B cell (primary cell): ENCODE measurements at regions not wholly inside any gene's neighbourhood (a gene's known extent, or its start where the extent isn't known, plus 50 kb on each side); places are given as distances from the start of the nearest gene placed in this dataset.

Experiments
- ATAC-seq: fragments of 200-7000 bp; cut with Tn5 transposase; one replicate; pipeline ENCODE4 v1.10.0; 2021; ENCODE audit warnings: low read depth, mild to moderate bottlenecking, moderate number of reproducible peaks, moderate library complexity
- CTCF ChIA-PET: fragments of 350-600 bp; sonication (Branson Sonifier 250); formaldehyde crosslinking; loops from one replicate; lab custom pipeline; 2021; ENCODE audit warnings: antibody characterized with exemption, inconsistent platforms; lab: Charles Lee
- POLR2A ChIA-PET: fragments of 350-600 bp; sonication (Branson Sonifier 250); formaldehyde crosslinking; loops from one replicate; lab custom pipeline; 2021; ENCODE audit warnings: antibody characterized with exemption; lab: Charles Lee
- DNase-seq: peaks from one replicate; pipeline ENCODE4 v3.0.0; 2013
- H2AFZ ChIP-seq: 2 replicates; pipeline ENCODE4 v1.6.1; 2012; ENCODE audit warnings: mild to moderate bottlenecking, low read depth, low read length; ENCODE audit not compliant: insufficient read depth, poor library complexity, severe bottlenecking
- H3K27ac ChIP-seq, 2 donors: 1 replicate in 1 of 2; 2 replicates in 1 of 2; pipeline ENCODE4 v1.5.1; 2012 to 2013; ENCODE audit warnings: low read length in 2 of 2, mild to moderate bottlenecking in 2 of 2, moderate library complexity in 1 of 2
- H3K27me3 ChIP-seq, 4 experiments: fragments of 200-600 bp in 1 of 4; sonication (generic) in 1 of 4; replicated peaks in 1 of 4; 1 replicate in 2 of 4; 2 replicates in 2 of 4; pipeline versions ENCODE4 v1.6.1 to v1.7.0; 2013 to 2016; ENCODE audit warnings: low read length in 3 of 4, mild to moderate bottlenecking in 2 of 4, mixed read lengths in 1 of 4, moderate library complexity in 1 of 4; ENCODE audit not compliant: insufficient read depth in 4 of 4, control insufficient read depth in 3 of 4; ENCODE audit errors: control extremely low read depth in 1 of 4
- H3K36me3 ChIP-seq, 2 experiments: replicated peaks in 1 of 2; 1 replicate in 1 of 2; 2 replicates in 1 of 2; pipeline versions ENCODE4 v1.6.1 to v1.7.1; 2013; ENCODE audit warnings: low read length in 1 of 2; ENCODE audit not compliant: insufficient read depth in 2 of 2, control insufficient read depth in 1 of 2; ENCODE audit errors: control extremely low read depth in 1 of 2, extremely low read depth in 1 of 2
- H3K4me1 ChIP-seq, 2 donors: fragments of 200-600 bp in 1 of 2; sonication (generic) in 1 of 2; 1 replicate in 1 of 2; 2 replicates in 1 of 2; pipeline versions ENCODE4 v1.5.1 to v1.6.1; 2013 to 2017; ENCODE audit warnings: low read length in 2 of 2; ENCODE audit not compliant: control insufficient read depth in 2 of 2, insufficient read depth in 2 of 2
- H3K4me2 ChIP-seq: replicated peaks from 2 replicates; pipeline ENCODE3; 2012; ENCODE audit warnings: mild to moderate bottlenecking, low read depth, low read length; ENCODE audit not compliant: poor library complexity, severe bottlenecking
- H3K4me3 ChIP-seq, 5 experiments: fragments of 200-600 bp in 1 of 5; sonication (generic) in 1 of 5; 1 replicate in 3 of 5; 2 replicates in 2 of 5; pipeline versions ENCODE4 v1.5.1 to v1.7.0; 2011 to 2016; ENCODE audit warnings: low read length in 4 of 5, mild to moderate bottlenecking in 4 of 5, low read depth in 2 of 5, control low read depth in 1 of 5, moderate library complexity in 1 of 5; ENCODE audit not compliant: insufficient read depth in 1 of 5; ENCODE audit errors: control extremely low read depth in 1 of 5, extremely low read depth in 1 of 5
- H3K79me2 ChIP-seq: fragments of 200-600 bp; sonication (generic); one replicate; pipeline ENCODE4 v1.6.0; 2016; ENCODE audit warnings: low read length; ENCODE audit not compliant: control insufficient read depth, insufficient read depth
- H3K9ac ChIP-seq: fragments of 200-600 bp; sonication (generic); 2 replicates; pipeline ENCODE4 v1.6.1; 2017; ENCODE audit warnings: mild to moderate bottlenecking, low read length, moderate library complexity
- H3K9me3 ChIP-seq, 3 donors: one replicate each; pipeline versions ENCODE4 v1.6.1 to v1.7.1; 2013; ENCODE audit warnings: low read length in 2 of 3; ENCODE audit not compliant: control insufficient read depth in 2 of 3, insufficient read depth in 1 of 3; ENCODE audit errors: control extremely low read depth in 1 of 3
- H4K20me1 ChIP-seq: 2 replicates; pipeline ENCODE4 v1.6.0; 2012; ENCODE audit warnings: mild to moderate bottlenecking, low read length; ENCODE audit not compliant: insufficient read depth, control insufficient read depth, poor library complexity, severe bottlenecking
- H3K27ac Mint-ChIP-seq: one replicate; pipeline ENCODE4 v1.8.0; 2021; ENCODE audit warnings: mixed read lengths
- H3K27me3 Mint-ChIP-seq: one replicate; pipeline ENCODE4 v1.8.0; 2021; ENCODE audit warnings: mixed read lengths
- H3K4me1 Mint-ChIP-seq: one replicate; pipeline ENCODE4 v1.8.0; 2021; ENCODE audit warnings: mixed read lengths
- H3K4me3 Mint-ChIP-seq: one replicate; pipeline ENCODE4 v1.8.0; 2021; ENCODE audit warnings: mixed read lengths
- H3K9me3 Mint-ChIP-seq: one replicate; pipeline ENCODE4 v1.8.0; 2022; ENCODE audit warnings: mixed read lengths; ENCODE audit not compliant: insufficient read depth
- EZH2 ChIP-seq: IDR thresholded peaks from 2 replicates; pipeline ENCODE4 v1.6.1; 2012; ENCODE audit warnings: borderline replicate concordance, low read depth, mild to moderate bottlenecking, moderate library complexity, low read length; ENCODE audit not compliant: insufficient read depth, poor library complexity, severe bottlenecking
- intact Hi-C: fragments of 100-400 bp; cut with micrococcal nuclease; formaldehyde crosslinking; loops from one replicate; pipeline ENCODE4 v1.10.0; 2022
- TF ChIP-seq, protein P1 (sequence below): fragments of 200-600 bp; IDR thresholded peaks from one replicate; pipeline ENCODE4 v1.8.0; 2022; ENCODE audit warnings: antibody characterized with exemption, mild to moderate bottlenecking

DNA sequence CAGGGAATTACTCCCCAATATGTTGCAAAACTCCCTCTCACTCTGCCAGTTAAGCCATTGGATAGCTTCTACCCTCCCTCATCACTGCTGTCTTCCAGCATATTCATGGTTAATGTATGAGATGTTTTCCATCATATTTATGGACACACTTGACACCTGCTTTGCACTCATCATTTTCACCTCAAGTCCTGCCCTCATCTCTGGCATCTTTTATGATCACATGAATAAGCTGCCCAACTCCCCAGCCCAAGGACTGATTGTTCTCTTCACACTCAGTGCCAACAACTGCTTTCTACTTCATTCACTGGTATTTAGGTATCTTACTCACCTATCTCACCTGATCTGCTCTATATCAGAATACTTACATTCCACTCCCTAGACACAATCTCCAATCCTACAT, 131.1 kb upstream of the TTC29 start:
- Histone ChIP-seq H3K4me3 (no peak overlapping the region), H3K79me2 (no peaks in the 10 kb centered on the region), H3K4me2 (no peak overlapping the region), H3K27ac (no peak overlapping the region), H3K9me3 (peaks cover 3 to 11% (median 11%) of the 10 kb centered on the region in 3 donors), H3K9ac (no peak overlapping the region), H3K27me3 (no peaks in the 10 kb centered on the region), H3K4me1 (no peaks in the 10 kb centered on the region), H3K36me3 (no peaks in the 10 kb centered on the region), H4K20me1 (no peaks in the 10 kb centered on the region), H2AFZ (no peak overlapping the region)
- Mint-ChIP-seq H3K27ac (no peak overlapping the region), H3K4me3 (no peak overlapping the region), H3K27me3 (peaks cover 31% of the 10 kb centered on the region), H3K4me1 (no peaks in the 10 kb centered on the region), H3K9me3 (no peaks in the 10 kb centered on the region)
- DNase-seq (no peak), ATAC-seq (no peak)
- POLR2A ChIA-PET = no interaction called here
- TF ChIP-seq, protein P1, sequence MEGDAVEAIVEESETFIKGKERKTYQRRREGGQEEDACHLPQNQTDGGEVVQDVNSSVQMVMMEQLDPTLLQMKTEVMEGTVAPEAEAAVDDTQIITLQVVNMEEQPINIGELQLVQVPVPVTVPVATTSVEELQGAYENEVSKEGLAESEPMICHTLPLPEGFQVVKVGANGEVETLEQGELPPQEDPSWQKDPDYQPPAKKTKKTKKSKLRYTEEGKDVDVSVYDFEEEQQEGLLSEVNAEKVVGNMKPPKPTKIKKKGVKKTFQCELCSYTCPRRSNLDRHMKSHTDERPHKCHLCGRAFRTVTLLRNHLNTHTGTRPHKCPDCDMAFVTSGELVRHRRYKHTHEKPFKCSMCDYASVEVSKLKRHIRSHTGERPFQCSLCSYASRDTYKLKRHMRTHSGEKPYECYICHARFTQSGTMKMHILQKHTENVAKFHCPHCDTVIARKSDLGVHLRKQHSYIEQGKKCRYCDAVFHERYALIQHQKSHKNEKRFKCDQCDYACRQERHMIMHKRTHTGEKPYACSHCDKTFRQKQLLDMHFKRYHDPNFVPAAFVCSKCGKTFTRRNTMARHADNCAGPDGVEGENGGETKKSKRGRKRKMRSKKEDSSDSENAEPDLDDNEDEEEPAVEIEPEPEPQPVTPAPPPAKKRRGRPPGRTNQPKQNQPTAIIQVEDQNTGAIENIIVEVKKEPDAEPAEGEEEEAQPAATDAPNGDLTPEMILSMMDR = no peak
- TF ChIP-seq EZH2 = no peak
- intact Hi-C loops = no loop called here
- CTCF ChIA-PET = interaction anchor here (1.0 kb wide), 1 partner anchor 21 kb away, joined by 3 read pairs; no protein-coding TSS in a partner anchor

DNA sequence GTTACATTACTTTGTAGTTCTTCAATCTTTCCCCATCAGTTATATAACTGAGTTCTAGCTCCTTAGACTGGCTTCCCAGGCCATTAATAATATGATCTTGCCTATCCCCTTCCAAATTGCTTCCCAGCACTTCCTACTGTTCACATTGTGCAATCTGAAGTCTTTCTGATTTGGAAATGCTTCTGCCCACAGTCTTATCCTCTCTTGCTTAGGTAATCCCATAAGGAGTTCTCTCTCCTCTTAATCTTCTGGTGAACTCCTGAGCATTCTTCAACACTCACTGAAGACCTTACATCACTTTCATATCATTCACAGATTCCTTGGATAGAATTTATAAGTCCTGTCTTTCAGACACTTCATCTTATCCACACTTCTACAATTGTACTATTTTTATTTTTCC, 132.7 kb upstream of the TTC29 start:
- Histone ChIP-seq H3K27me3 (no peaks in the 10 kb centered on the region), H3K79me2 (no peaks in the 10 kb centered on the region), H3K9me3 (peaks cover 0 to 6% (median 0%) of the 10 kb centered on the region in 3 donors), H4K20me1 (no peaks in the 10 kb centered on the region), H3K4me2 (no peak overlapping the region), H3K9ac (no peak overlapping the region), H3K4me1 (no peaks in the 10 kb centered on the region), H3K27ac (no peak overlapping the region), H3K36me3 (no peaks in the 10 kb centered on the region), H2AFZ (no peak overlapping the region), H3K4me3 (no peak overlapping the region)
- Mint-ChIP-seq H3K27ac (no peak overlapping the region), H3K4me1 (no peaks in the 10 kb centered on the region), H3K27me3 (peaks cover 28% of the 10 kb centered on the region), H3K9me3 (no peaks in the 10 kb centered on the region), H3K4me3 (no peak overlapping the region)
- no peak for ATAC-seq
- POLR2A ChIA-PET = no interaction called here
- CTCF ChIA-PET = no interaction called here
- intact Hi-C loops = no loop called here
- TF ChIP-seq EZH2 = no peak
- TF ChIP-seq, protein P1 = no peak
- no peak for DNase-seq
